HG02642 (cell line): ENCODE measurements at regions not wholly inside any gene's neighbourhood (a gene's known extent, or its start where the extent isn't known, plus 50 kb on each side); places are given as distances from the start of the nearest gene placed in this dataset.

ENCODE experiments used
- ATAC-seq: cut with Tn5 transposase; IDR thresholded peaks from one replicate; pipeline ENCODE4 v1.9.1; 2021; ENCODE audit warnings: mild to moderate bottlenecking; ENCODE audit not compliant: unreplicated experiment, poor library complexity

- ATAC-seq: no peak
Observed at GRCh38 chr4:24315056-24315455, 269.3 kb downstream of the DHX15 start.

GRCh38 chr4:24312261-24312913 lies 272.0 kb downstream of the DHX15 start:
- ATAC-seq: no peak

- ATAC-seq: no peak
Observed at GRCh38 chr4:24303926-24304325, 280.4 kb downstream of the DHX15 start.

GRCh38 chr4:24298911-24299310 lies 285.4 kb downstream of the DHX15 start:
- ATAC-seq: no peak

GRCh38 chr4:24287096-24287495 lies 297.3 kb downstream of the DHX15 start:
- ATAC-seq: no peak

- ATAC-seq: no peak
Observed at GRCh38 chr4:24285759-24286158, 298.6 kb downstream of the DHX15 start.

GRCh38 chr4:24282446-24282845 lies 301.9 kb downstream of the DHX15 start:
- no peak for ATAC-seq

GRCh38 chr4:24279911-24280375 lies 304.4 kb downstream of the DHX15 start:
- ATAC-seq: no peak

GRCh38 chr4:24279469-24279868 lies 304.9 kb downstream of the DHX15 start:
- no peak for ATAC-seq

GRCh38 chr4:24278693-24279092 lies 305.7 kb downstream of the DHX15 start:
- no peak for ATAC-seq

- ATAC-seq: no peak
Observed at GRCh38 chr4:24274381-24274941, 309.9 kb downstream of the DHX15 start.

GRCh38 chr4:24273136-24273535 lies 311.2 kb downstream of the DHX15 start:
- no peak for ATAC-seq

- ATAC-seq: no peak
Observed at GRCh38 chr4:24266951-24267722, 317.2 kb downstream of the DHX15 start.

- ATAC-seq: no peak
Observed at GRCh38 chr4:24265989-24266388, 318.4 kb downstream of the DHX15 start.

- ATAC-seq: no peak
Observed at GRCh38 chr4:24262616-24263015, 321.7 kb downstream of the DHX15 start.

GRCh38 chr4:24262084-24262483 lies 322.3 kb downstream of the DHX15 start:
- no peak for ATAC-seq

- no peak for ATAC-seq
Observed at GRCh38 chr4:24260923-24261564, 323.3 kb downstream of the DHX15 start.

- no peak for ATAC-seq
Observed at GRCh38 chr4:24260133-24260715, 324.1 kb downstream of the DHX15 start.

- ATAC-seq: no peak
Observed at GRCh38 chr4:24256547-24256946, 327.8 kb downstream of the DHX15 start.

GRCh38 chr4:24256066-24256465 lies 328.3 kb downstream of the DHX15 start:
- ATAC-seq: no peak

GRCh38 chr4:24252121-24252520 lies 332.2 kb downstream of the DHX15 start:
- no peak for ATAC-seq
